Spleen (tissue), 11 donors: ENCODE measurements at regions not wholly inside any gene's neighbourhood (a gene's known extent, or its start where the extent isn't known, plus 50 kb on each side); places are given as distances from the start of the nearest gene placed in this dataset.

ENCODE experiments used
- DNase-seq: peaks from one replicate; pipeline ENCODE4 v3.0.0-alpha.2; 2020
- H3K27ac ChIP-seq, 8 donors: fragments of 200-600 bp; sonication (generic) in 7 of 8; 1 replicate in 4 of 8; 2 replicates in 4 of 8; pipeline versions ENCODE4 v1.5.0 to v1.8.0; 2016 to 2021; ENCODE audit warnings: inconsistent platforms in 4 of 8, mild to moderate bottlenecking in 4 of 8, moderate library complexity in 1 of 8
- H3K27me3 ChIP-seq, 7 donors: fragments of 200-600 bp; sonication (generic) in 6 of 7; replicated peaks in 1 of 7; 1 replicate in 4 of 7; 2 replicates in 3 of 7; pipeline versions ENCODE4 v1.5.0 to v1.8.0; 2016 to 2021; ENCODE audit warnings: inconsistent platforms in 3 of 7, mild to moderate bottlenecking in 1 of 7
- H3K36me3 ChIP-seq, 6 donors: fragments of 200-600 bp; sonication (generic) in 5 of 6; 1 replicate in 4 of 6; 2 replicates in 2 of 6; pipeline versions ENCODE4 v1.5.0 to v1.8.0; 2016 to 2021; ENCODE audit warnings: inconsistent platforms in 2 of 6
- H3K4me1 ChIP-seq, 6 donors: fragments of 200-600 bp; sonication (generic) in 5 of 6; 1 replicate in 3 of 6; 2 replicates in 3 of 6; pipeline versions ENCODE4 v1.5.0 to v1.8.0; 2016 to 2021; ENCODE audit warnings: inconsistent platforms in 3 of 6
- H3K4me3 ChIP-seq, 8 donors: fragments of 200-600 bp; sonication (generic) in 7 of 8; 1 replicate in 4 of 8; 2 replicates in 4 of 8; pipeline versions ENCODE4 v1.5.0 to v1.8.0; 2016 to 2021; ENCODE audit warnings: inconsistent platforms in 4 of 8, mild to moderate bottlenecking in 4 of 8, moderate library complexity in 2 of 8
- H3K9me3 ChIP-seq, 8 donors: fragments of 200-600 bp; sonication (generic) in 7 of 8; 1 replicate in 4 of 8; 2 replicates in 4 of 8; pipeline versions ENCODE4 v1.5.0 to v1.8.0; 2016 to 2021; ENCODE audit warnings: inconsistent platforms in 4 of 8
- POLR2A ChIP-seq, 3 donors: fragments of 450-650 bp; IDR thresholded peaks; one replicate each; pipeline ENCODE4 v1.5.1; 2017; ENCODE audit warnings: antibody characterized with exemption in 3 of 3, mild to moderate bottlenecking in 1 of 3
- POLR2AphosphoS5 ChIP-seq, 3 donors: sonication (generic); formaldehyde crosslinking; IDR thresholded peaks; one replicate each; pipeline ENCODE4 v1.5.1; 2017; ENCODE audit warnings: antibody characterized with exemption in 3 of 3
- WGBS, 5 donors: extraction: QIAGEN DNeasy Blood & Tissue Kit in 3 of 5; methylation state at CpG; one replicate each; pipeline versions ENCODE4 v1.1.5 to v1.1.7; 2013 to 2018; 5-methylcytosine and 5-hydroxymethylcytosine counted together
- intact Hi-C: fragments of 100-400 bp; cut with DNase I; formaldehyde crosslinking; loops from one replicate; pipeline ENCODE4 v1.15.0; 2023; ENCODE audit warnings: low total_unique reads
- TF ChIP-seq, protein P1 (sequence below), 11 experiments: fragments of 200-600 bp in 7 of 11; fragments of 450-650 bp in 4 of 11; sonication (generic) in 4 of 11; IDR thresholded peaks in 8 of 11; conservative IDR thresholded peaks in 3 of 11; 1 replicate in 7 of 11; 2 replicates in 4 of 11; pipeline versions ENCODE4 v1.4.0 to v1.8.0; 2016 to 2021; ENCODE audit warnings: antibody characterized with exemption in 11 of 11, inconsistent platforms in 4 of 11, mild to moderate bottlenecking in 1 of 11
- donor health status: healthy with polysubstance abuse.
- donor health status: DM: no; HTN: no; CAD: no; lungs with moderate emphysema.
- donor health status: DM: no; HTN: no; CAD: no.
- donor health status: Bipolar disorder and iron deficiency.
- donor health status: healthy.
- donor health status: DM: no; HTN: no; CAD: no.
- donor health status: DM: yes; HTN: yes; CAD: no.

DNA sequence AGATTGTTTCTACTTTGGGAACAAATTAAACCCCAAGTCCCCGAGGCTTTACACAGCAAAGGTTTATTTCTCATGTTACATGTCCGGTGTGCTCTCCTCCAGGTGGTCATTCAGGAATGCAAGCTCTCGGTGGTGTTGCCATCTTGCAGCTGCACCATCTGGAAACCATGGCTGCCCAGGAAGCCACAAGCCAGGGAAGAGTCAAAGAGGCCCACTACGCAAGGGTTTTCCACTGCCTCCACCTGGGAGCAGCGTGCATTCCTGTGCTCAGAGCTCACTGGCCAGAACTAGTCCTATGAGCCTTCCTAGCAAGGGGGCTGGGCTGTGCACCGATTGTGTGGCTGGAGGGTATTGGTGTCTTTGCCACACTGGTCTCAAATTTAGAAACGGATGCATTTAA is 128.8 kb upstream of the FOXF1 start:
- intact Hi-C loops = no loop called here
- Histone ChIP-seq H3K4me1 (peaks cover 0 to 13% (median 5%) of the 10 kb centered on the region in 6 donors), H3K9me3 (no peaks in the 10 kb centered on the region), H3K36me3 (no peaks in the 10 kb centered on the region), H3K4me3 (no peak overlapping the region), H3K27me3 (peaks cover 0 to 43% (median 0%) of the 10 kb centered on the region in 7 donors), H3K27ac (no peak overlapping the region)
- no peak for DNase-seq
- TF ChIP-seq POLR2AphosphoS5 (IDR thresholded peaks at IDR 0.05) = no peak
- no peak for TF ChIP-seq POLR2A (IDR thresholded peaks at IDR 0.05)
- TF ChIP-seq, protein P1, sequence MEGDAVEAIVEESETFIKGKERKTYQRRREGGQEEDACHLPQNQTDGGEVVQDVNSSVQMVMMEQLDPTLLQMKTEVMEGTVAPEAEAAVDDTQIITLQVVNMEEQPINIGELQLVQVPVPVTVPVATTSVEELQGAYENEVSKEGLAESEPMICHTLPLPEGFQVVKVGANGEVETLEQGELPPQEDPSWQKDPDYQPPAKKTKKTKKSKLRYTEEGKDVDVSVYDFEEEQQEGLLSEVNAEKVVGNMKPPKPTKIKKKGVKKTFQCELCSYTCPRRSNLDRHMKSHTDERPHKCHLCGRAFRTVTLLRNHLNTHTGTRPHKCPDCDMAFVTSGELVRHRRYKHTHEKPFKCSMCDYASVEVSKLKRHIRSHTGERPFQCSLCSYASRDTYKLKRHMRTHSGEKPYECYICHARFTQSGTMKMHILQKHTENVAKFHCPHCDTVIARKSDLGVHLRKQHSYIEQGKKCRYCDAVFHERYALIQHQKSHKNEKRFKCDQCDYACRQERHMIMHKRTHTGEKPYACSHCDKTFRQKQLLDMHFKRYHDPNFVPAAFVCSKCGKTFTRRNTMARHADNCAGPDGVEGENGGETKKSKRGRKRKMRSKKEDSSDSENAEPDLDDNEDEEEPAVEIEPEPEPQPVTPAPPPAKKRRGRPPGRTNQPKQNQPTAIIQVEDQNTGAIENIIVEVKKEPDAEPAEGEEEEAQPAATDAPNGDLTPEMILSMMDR (IDR thresholded peaks at IDR 0.05 in 8 of 11, conservative IDR thresholded peaks at IDR 0.05 in 3 of 11) = no peak
- WGBS, 5 donors = 80 to 88% (median 83%) methylated on average over 7 of the region's 7 CpGs

DNA sequence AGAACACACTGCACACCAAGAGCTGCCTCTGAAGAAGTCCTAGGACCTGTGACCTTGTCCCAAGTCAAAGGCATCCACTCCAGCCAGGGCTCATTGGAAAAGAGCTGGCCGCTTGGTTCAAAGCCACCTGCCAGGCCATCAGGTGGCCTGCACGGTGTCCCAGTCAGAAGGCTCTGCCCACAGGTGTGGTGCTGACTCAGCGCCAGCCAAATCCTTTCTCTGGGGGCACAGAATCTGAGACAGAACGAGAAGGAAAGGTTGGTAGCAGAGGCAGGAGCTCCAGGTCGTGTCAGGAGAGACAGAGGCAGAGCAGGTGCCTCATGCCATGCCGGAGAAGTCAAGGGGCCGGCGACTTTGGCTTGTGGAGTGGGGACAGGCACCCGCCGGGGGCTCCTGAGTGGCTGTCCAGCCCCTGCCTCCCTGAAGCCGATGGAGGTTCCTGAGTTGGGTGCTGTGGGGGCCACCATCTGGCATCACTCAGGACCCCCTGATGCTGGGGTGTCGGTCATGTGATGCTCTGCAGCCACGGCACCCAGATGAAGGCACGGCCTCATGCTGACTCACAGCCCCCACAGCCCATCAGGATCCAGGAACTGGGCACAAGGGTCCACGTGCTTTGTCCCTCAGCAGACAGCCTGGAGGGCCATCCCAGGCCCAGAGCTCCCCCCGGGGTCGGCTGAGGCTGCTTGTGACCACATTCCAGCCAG is 128.1 kb upstream of the FOXF1 start:
- H3K27me3 ChIP-seq = peaks cover 0 to 48% (median 0%) of the 10 kb centered on the region in 7 donors
- no peaks in the 10 kb centered on the region for H3K9me3 ChIP-seq
- H3K4me3 ChIP-seq = no peak overlapping the region
- intact Hi-C loops = no loop called here
- WGBS, 5 donors = 80 to 84% (median 81%) methylated on average over 13 to 17 of the region's 17 CpGs
- no peak overlapping the region for H3K27ac ChIP-seq
- no peak for DNase-seq
- TF ChIP-seq POLR2AphosphoS5 (IDR thresholded peaks at IDR 0.05) (no peak), POLR2A (IDR thresholded peaks at IDR 0.05) (no peak)
- H3K4me1 ChIP-seq = peaks cover 0 to 13% (median 5%) of the 10 kb centered on the region in 6 donors
- H3K36me3 ChIP-seq = no peaks in the 10 kb centered on the region

DNA sequence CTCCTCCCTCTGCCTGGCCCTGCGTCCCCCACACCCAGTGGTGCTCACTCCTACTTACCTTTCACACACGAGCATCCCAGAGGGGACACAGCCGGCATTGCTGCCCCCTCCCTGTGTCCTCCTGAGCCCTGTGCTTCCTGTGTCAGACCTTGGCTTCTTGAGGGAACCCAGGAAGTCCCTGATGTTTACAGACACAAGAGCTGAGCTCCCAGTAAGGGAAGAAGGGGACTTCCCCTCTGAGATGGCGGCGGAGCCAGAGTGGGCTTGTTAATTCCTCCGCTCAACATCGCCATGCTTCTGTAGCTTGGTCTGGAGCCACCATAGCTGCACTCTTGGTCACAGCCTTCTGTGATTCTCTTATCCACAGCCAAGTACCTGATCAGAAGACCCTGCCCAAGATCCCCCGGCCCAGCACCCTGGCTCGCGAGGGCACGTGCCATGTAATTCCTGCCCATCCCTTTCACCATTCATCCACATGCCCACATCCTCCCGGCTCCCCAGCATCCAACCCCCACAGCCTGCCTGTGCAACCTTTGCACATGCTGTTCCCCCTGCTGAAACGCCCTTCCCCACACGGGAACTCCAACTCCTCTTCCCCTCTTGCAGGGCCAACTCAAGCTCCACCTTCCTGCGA is 127.4 kb upstream of the FOXF1 start:
- intact Hi-C loops = no loop called here
- TF ChIP-seq POLR2AphosphoS5 (IDR thresholded peaks at IDR 0.05) (no peak), POLR2A (IDR thresholded peaks at IDR 0.05) (no peak)
- TF ChIP-seq, protein P1 (IDR thresholded peaks at IDR 0.05 in 8 of 11, conservative IDR thresholded peaks at IDR 0.05 in 3 of 11) = no peak

DNA sequence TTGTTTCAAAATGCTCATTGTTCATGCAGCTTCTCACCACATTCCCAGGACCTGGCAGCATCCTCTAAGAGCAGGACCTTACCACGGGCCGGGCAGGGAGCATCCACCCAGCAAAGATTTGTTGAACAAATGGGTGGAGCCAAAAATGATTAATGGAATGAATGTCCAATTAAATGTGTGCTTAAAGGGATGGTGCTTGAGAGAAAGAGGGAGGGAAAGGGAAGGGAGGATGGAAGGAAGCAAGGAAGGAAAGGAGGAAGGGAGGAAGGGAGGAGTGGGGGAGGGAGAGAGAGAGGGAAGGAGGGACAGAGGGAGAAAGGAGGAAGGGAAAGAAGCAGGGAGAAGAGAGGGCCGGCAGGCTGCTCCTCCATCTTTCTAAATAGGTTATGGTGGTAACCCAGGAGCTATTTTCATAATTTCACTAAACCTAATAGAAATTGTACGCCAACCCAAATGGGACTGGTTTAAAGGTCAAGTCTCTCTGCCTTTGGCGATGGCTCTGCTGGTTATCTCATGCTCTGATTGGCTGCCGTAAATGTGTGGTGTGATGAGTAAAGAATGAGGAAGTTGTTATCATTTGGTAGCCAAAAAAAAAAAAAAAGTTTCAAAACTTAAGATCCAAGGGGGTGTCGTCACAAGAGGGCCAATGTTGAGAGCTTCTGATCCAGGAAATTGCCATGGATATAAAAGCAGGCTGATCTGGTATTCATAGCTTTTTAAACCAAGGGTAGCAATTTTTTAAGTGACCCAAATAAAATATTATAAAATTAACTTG is 126.7 kb upstream of the FOXF1 start:
- intact Hi-C loops = no loop called here
- WGBS, 5 donors = 31 to 52% (median 43%) methylated on average over 7 of the region's 7 CpGs

More for the DNA sequence above, 127.4 kb upstream of the FOXF1 start:
- WGBS, 5 donors = 76 to 86% (median 82%) methylated on average over 15 of the region's 15 CpGs
- Histone ChIP-seq H3K27ac (no peak overlapping the region), H3K36me3 (no peaks in the 10 kb centered on the region), H3K27me3 (peaks cover 0 to 48% (median 0%) of the 10 kb centered on the region in 7 donors), H3K4me1 (peaks cover 0 to 13% (median 5%) of the 10 kb centered on the region in 6 donors), H3K4me3 (no peak overlapping the region), H3K9me3 (no peaks in the 10 kb centered on the region)
- no peak for DNase-seq

More for the DNA sequence above, 126.7 kb upstream of the FOXF1 start:
- Histone ChIP-seq H3K36me3 (no peaks in the 10 kb centered on the region), H3K4me3 (no peak overlapping the region), H3K27me3 (peaks cover 0 to 56% (median 0%) of the 10 kb centered on the region in 7 donors), H3K9me3 (no peaks in the 10 kb centered on the region), H3K27ac (no peak overlapping the region), H3K4me1 (peaks cover 0 to 13% (median 5%) of the 10 kb centered on the region in 6 donors)
- no peak for DNase-seq
- TF ChIP-seq POLR2AphosphoS5 (IDR thresholded peaks at IDR 0.05) (no peak), POLR2A (IDR thresholded peaks at IDR 0.05) (no peak)
- TF ChIP-seq, protein P1 (IDR thresholded peaks at IDR 0.05 in 8 of 11, conservative IDR thresholded peaks at IDR 0.05 in 3 of 11) = no peak
